WTC11 (cell line): ENCODE measurements at regions not wholly inside any gene's neighbourhood (a gene's known extent, or its start where the extent isn't known, plus 50 kb on each side); places are given as distances from the start of the nearest gene placed in this dataset.

Experiments used
- ATF2 ChIP-seq: sonication (generic); formaldehyde crosslinking; IDR thresholded peaks from 2 replicates; pipeline ENCODE4 v1.8.1; 2022; ENCODE audit warnings: low read depth, missing genetic modification reagents, borderline replicate concordance
- CTCF ChIP-seq: fragments of 200-600 bp; IDR thresholded peaks from 2 replicates; pipeline ENCODE4 v1.8.0; 2022; ENCODE audit warnings: antibody characterized with exemption
- E2F1 ChIP-seq: sonication (generic); formaldehyde crosslinking; IDR thresholded peaks from 2 replicates; pipeline ENCODE4 v1.8.0; 2022; ENCODE audit warnings: mild to moderate bottlenecking, missing genetic modification reagents
- ELF4 ChIP-seq: sonication (generic); formaldehyde crosslinking; IDR thresholded peaks from 2 replicates; pipeline ENCODE4 v1.8.1; 2022; ENCODE audit warnings: low read depth, mild to moderate bottlenecking, moderate library complexity, missing genetic modification reagents
- FOXP1 ChIP-seq: sonication (generic); formaldehyde crosslinking; IDR thresholded peaks from 2 replicates; pipeline ENCODE4 v1.8.0; 2022; ENCODE audit warnings: missing genetic modification reagents, mild to moderate bottlenecking, moderate library complexity, borderline replicate concordance
- GABPB1 ChIP-seq: sonication (generic); formaldehyde crosslinking; IDR thresholded peaks from 2 replicates; pipeline ENCODE4 v1.8.1; 2023; ENCODE audit warnings: mild to moderate bottlenecking, missing genetic modification reagents
- GTF2I ChIP-seq: fragments of 250-450 bp; sonication (Bioruptor Pico); conservative IDR thresholded peaks from 2 replicates; pipeline ENCODE4 v1.4.0; 2021; ENCODE audit warnings: mild to moderate bottlenecking
- JAZF1 ChIP-seq: fragments of 250-450 bp; sonication (Bioruptor Pico); IDR thresholded peaks from 2 replicates; pipeline ENCODE4 v1.9.0; 2021; ENCODE audit warnings: moderate library complexity, mild to moderate bottlenecking, inconsistent platforms
- NFATC4 ChIP-seq: fragments of 250-450 bp; sonication (Bioruptor Pico); IDR thresholded peaks from 2 replicates; pipeline ENCODE4 v1.9.0; 2021; ENCODE audit warnings: mild to moderate bottlenecking
- NR2C2 ChIP-seq: sonication (generic); formaldehyde crosslinking; IDR thresholded peaks from 2 replicates; pipeline ENCODE4 v1.8.0; 2022; ENCODE audit warnings: mild to moderate bottlenecking, missing genetic modification reagents
- SP1 ChIP-seq: sonication (generic); formaldehyde crosslinking; conservative IDR thresholded peaks from 2 replicates; pipeline ENCODE4 v1.8.1; 2022; ENCODE audit warnings: missing genetic modification reagents
- TEAD1 ChIP-seq: sonication (generic); formaldehyde crosslinking; IDR thresholded peaks from 2 replicates; pipeline ENCODE4 v1.8.0; 2022; ENCODE audit warnings: mild to moderate bottlenecking, missing genetic modification reagents
- ZBTB43 ChIP-seq: sonication (generic); formaldehyde crosslinking; IDR thresholded peaks from 2 replicates; pipeline ENCODE4 v1.8.1; 2023; ENCODE audit warnings: mild to moderate bottlenecking, missing genetic modification reagents
- ZNF121 ChIP-seq: sonication (generic); formaldehyde crosslinking; IDR thresholded peaks from 2 replicates; pipeline ENCODE4 v1.8.0; 2023; ENCODE audit warnings: missing genetic modification reagents

GRCh38 chr6:92201618-92202017 is 1217.7 kb downstream of the EPHA7 start:
- TF ChIP-seq ATF2 (CRISPR knock-in tag) (no peak), ZNF121 (CRISPR knock-in tag) (no peak), GTF2I (CRISPR knock-in tag) (no peak), E2F1 (no peak), CTCF (no peak), NR2C2 (CRISPR knock-in tag) (no peak), SP1 (no peak), FOXP1 (CRISPR knock-in tag) (no peak), GABPB1 (CRISPR knock-in tag) (no peak), JAZF1 (CRISPR knock-in tag) (no peak), NFATC4 (CRISPR knock-in tag) (no peak), ELF4 (CRISPR knock-in tag) (no peak), TEAD1 (CRISPR knock-in tag) (no peak), ZBTB43 (CRISPR knock-in tag) (no peak)
